Tibial nerve (tissue), 4 donors: ENCODE measurements at regions not wholly inside any gene's neighbourhood (a gene's known extent, or its start where the extent isn't known, plus 50 kb on each side); places are given as distances from the start of the nearest gene placed in this dataset.

Source experiments
- DNase-seq, 2 donors: peaks; one replicate each; pipeline ENCODE4 v3.0.0-alpha.2; 2019; ENCODE audit warnings: low spot score in 2 of 2
- H3K27ac ChIP-seq, 4 donors: fragments of 200-600 bp; sonication (generic) in 3 of 4; one replicate each; pipeline ENCODE4 v1.5.1; 2017 to 2019; ENCODE audit warnings: mild to moderate bottlenecking in 1 of 4
- H3K27me3 ChIP-seq, 2 donors: fragments of 200-600 bp; sonication (generic) in 1 of 2; one replicate each; pipeline versions ENCODE4 v1.5.1 to v1.6.0; 2017 to 2019
- H3K36me3 ChIP-seq, 3 donors: fragments of 200-600 bp; sonication (generic); one replicate each; pipeline ENCODE4 v1.5.1; 2018 to 2019
- H3K4me1 ChIP-seq, 4 donors: fragments of 200-600 bp; sonication (generic) in 3 of 4; one replicate each; pipeline ENCODE4 v1.5.1; 2017 to 2019
- H3K4me3 ChIP-seq, 4 donors: fragments of 200-600 bp; sonication (generic) in 3 of 4; one replicate each; pipeline ENCODE4 v1.5.1; 2017 to 2019; ENCODE audit warnings: mild to moderate bottlenecking in 1 of 4, moderate library complexity in 1 of 4
- H3K9me3 ChIP-seq, 4 donors: fragments of 200-600 bp; sonication (generic) in 3 of 4; one replicate each; pipeline ENCODE4 v1.5.1; 2017 to 2019
- CTCF ChIP-seq, 5 experiments: fragments of 200-600 bp in 3 of 5; fragments of 450-650 bp in 2 of 5; sonication (generic) in 3 of 5; IDR thresholded peaks; one replicate each; pipeline ENCODE4 v1.5.1; 2016 to 2019; ENCODE audit warnings: antibody characterized with exemption in 5 of 5, mild to moderate bottlenecking in 3 of 5, moderate library complexity in 2 of 5
- EP300 ChIP-seq, 2 donors: sonication (generic); formaldehyde crosslinking; IDR thresholded peaks; one replicate each; pipeline ENCODE4 v1.6.1; 2017; ENCODE audit warnings: antibody characterized with exemption in 2 of 2, mild to moderate bottlenecking in 1 of 2
- POLR2A ChIP-seq, 2 donors: fragments of 450-650 bp; IDR thresholded peaks; one replicate each; pipeline ENCODE4 v1.6.1; 2017; ENCODE audit warnings: antibody characterized with exemption in 2 of 2, mild to moderate bottlenecking in 2 of 2, moderate library complexity in 2 of 2
- WGBS, 2 donors: methylation state at CpG; one replicate each; pipeline ENCODE4 v1.1.5; 2018; 5-methylcytosine and 5-hydroxymethylcytosine counted together

DNA sequence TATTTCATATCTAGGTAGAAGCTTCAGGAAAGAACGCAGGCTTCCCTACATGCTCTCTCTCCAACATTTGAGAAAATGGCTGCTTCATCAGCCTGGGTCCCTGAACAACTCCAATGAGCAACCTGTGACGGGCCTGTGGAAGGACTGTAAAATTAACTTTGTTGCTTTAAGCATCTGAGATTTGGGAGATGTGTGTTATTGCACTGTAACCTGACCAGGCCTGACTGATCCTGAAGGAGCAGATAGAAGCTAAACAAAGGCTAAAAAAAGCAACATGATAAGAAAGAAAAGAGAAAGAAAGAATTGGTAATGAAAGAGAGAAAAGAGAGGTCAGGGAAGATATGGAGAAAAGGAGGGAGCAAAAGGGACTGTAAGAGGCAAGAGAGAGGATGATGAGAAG is 77.1 kb upstream of the MBNL2 start:
- Histone ChIP-seq H3K27ac (no peak overlapping the region), H3K36me3 (no peaks in the 10 kb centered on the region), H3K27me3 (no peaks in the 10 kb centered on the region), H3K9me3 (no peaks in the 10 kb centered on the region), H3K4me3 (no peak overlapping the region), H3K4me1 (peaks cover 0 to 26% (median 4%) of the 10 kb centered on the region in 4 donors)
- no peak for TF ChIP-seq CTCF (IDR thresholded peaks at IDR 0.05)
- TF ChIP-seq EP300 (IDR thresholded peaks at IDR 0.05) = no peak
- no peak for TF ChIP-seq POLR2A (IDR thresholded peaks at IDR 0.05)
- 96 to 98% methylated on average over 2 of the region's 2 CpGs for WGBS, 2 donors
- DNase-seq = no peak

DNA sequence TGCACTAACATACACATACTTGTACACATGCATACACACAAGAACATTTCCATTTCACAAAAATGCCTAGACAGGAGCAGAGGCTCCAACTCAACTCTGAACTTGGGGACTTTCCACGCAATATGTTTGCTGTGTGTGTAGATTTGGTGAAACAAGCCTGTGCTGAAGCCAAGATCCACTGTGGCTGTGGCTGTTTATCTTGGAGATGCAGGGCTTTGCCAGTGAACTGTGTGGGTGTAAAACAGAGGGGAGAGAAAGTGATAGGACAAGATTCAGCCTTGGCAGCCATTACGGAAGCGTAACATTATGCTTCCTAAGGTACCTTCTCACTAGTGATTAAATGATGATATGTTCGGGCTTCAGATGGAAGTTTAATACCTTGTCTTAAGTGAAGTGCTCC is 73.2 kb upstream of the MBNL2 start:
- no peaks in the 10 kb centered on the region for H3K36me3 ChIP-seq
- H3K27me3 ChIP-seq = no peaks in the 10 kb centered on the region
- 80 to 82% methylated on average over 4 of the region's 4 CpGs for WGBS, 2 donors
- H3K9me3 ChIP-seq = peaks cover 0 to 4% (median 0%) of the 10 kb centered on the region in 4 donors
- no peaks in the 10 kb centered on the region for H3K4me1 ChIP-seq
- DNase-seq = no peak
- no peak overlapping the region for H3K4me3 ChIP-seq
- H3K27ac ChIP-seq = no peak overlapping the region
- no peak for TF ChIP-seq EP300 (IDR thresholded peaks at IDR 0.05)
- TF ChIP-seq CTCF (IDR thresholded peaks at IDR 0.05) = no peak
- TF ChIP-seq POLR2A (IDR thresholded peaks at IDR 0.05) = no peak

- DNase-seq = no peak
- H3K4me3 ChIP-seq = no peak overlapping the region
- no peaks in the 10 kb centered on the region for H3K9me3 ChIP-seq
- no peaks in the 10 kb centered on the region for H3K27me3 ChIP-seq
- 92 to 94% methylated on average over 2 of the region's 2 CpGs for WGBS, 2 donors
- no peak overlapping the region for H3K27ac ChIP-seq
- no peaks in the 10 kb centered on the region for H3K4me1 ChIP-seq
- no peaks in the 10 kb centered on the region for H3K36me3 ChIP-seq
- TF ChIP-seq EP300 (IDR thresholded peaks at IDR 0.05) = no peak
- no peak for TF ChIP-seq POLR2A (IDR thresholded peaks at IDR 0.05)
- TF ChIP-seq CTCF (IDR thresholded peaks at IDR 0.05) = no peak
Observed at GRCh38 chr13:97160421-97160820, 61.7 kb upstream of the MBNL2 start.

GRCh38 chr13:97161582-97162231 is 60.4 kb upstream of the MBNL2 start:
- Histone ChIP-seq H3K36me3 (no peaks in the 10 kb centered on the region), H3K9me3 (no peaks in the 10 kb centered on the region), H3K27ac (no peak overlapping the region), H3K4me1 (no peaks in the 10 kb centered on the region), H3K27me3 (no peaks in the 10 kb centered on the region), H3K4me3 (no peak overlapping the region)
- no peak for DNase-seq
- 86 to 89% methylated on average over 5 of the region's 5 CpGs for WGBS, 2 donors
- TF ChIP-seq EP300 (IDR thresholded peaks at IDR 0.05) (no peak), POLR2A (IDR thresholded peaks at IDR 0.05) (no peak), CTCF (IDR thresholded peaks at IDR 0.05) (no peak)

DNA sequence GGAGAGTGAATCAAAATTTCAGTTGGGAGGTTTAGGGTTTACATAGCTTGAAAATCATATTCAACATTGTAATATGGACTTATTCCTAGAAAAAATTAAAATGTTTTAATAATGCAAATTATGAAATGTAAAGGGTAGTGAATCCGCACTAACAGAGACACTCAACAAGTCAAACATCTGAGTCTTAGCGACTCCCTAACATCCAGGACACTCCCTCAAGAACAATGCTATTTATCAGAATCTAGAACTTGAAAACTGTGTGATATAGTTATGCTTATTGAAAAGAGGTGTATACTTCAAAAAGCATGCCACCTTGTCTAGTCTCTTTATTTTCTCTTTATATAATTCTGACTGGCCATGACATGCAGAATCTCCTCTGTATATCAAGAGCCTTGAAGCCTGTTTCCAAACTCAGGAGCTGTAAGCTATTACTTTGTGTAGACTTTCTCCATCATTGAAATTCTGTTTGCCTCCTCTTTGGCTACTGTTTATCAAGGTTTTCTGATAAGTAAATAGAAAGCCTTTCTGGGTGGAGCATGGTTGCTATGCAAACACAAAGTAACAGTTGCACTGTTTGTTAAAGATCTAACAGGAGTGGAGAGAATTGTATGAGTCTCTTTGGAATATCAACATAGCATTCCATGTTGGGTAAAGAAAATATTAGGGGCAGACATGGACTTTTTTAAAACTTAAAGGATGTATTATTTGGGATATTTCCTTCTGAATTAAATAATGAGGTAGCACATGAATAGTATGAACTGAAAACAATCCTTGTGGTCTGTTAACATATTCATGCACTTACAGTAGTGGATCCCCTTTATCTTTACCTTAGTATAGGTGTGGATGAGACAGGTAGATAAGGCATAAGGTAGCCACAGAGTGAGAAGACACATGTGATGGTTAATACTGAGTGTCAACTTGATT is 56.4 kb upstream of the MBNL2 start:
- Histone ChIP-seq H3K27ac (no peak overlapping the region), H3K27me3 (no peaks in the 10 kb centered on the region), H3K4me1 (no peaks in the 10 kb centered on the region), H3K4me3 (no peak overlapping the region), H3K36me3 (no peaks in the 10 kb centered on the region), H3K9me3 (no peaks in the 10 kb centered on the region)
- DNase-seq = no peak
- TF ChIP-seq POLR2A (IDR thresholded peaks at IDR 0.05) (no peak), CTCF (IDR thresholded peaks at IDR 0.05) (no peak)
- 91 to 95% methylated on average over 2 of the region's 2 CpGs for WGBS, 2 donors
